GM23338 (cell line): ENCODE measurements at regions not wholly inside any gene's neighbourhood (a gene's known extent, or its start where the extent isn't known, plus 50 kb on each side); places are given as distances from the start of the nearest gene placed in this dataset.

Experiments
- ATAC-seq: fragments of 200-7000 bp; cut with Tn5 transposase; 3 replicates; pipeline ENCODE4 v1.9.1; 2020
- DNase-seq: peaks from one replicate; pipeline ENCODE4 v3.0.0-alpha.2; 2015; ENCODE audit warnings: low spot score
- H2AFZ ChIP-seq: fragments of 200-600 bp; sonication (generic); 2 replicates; pipeline ENCODE4 v1.8.0; 2016; ENCODE audit warnings: antibody characterized with exemption, mild to moderate bottlenecking, moderate library complexity
- H3F3A ChIP-seq: fragments of 200-600 bp; sonication (generic); replicated peaks from 2 replicates; pipeline ENCODE4 v1.8.0; 2017; ENCODE audit warnings: antibody characterized with exemption, mixed run types, low read depth
- H3K27ac ChIP-seq: fragments of 200-600 bp; sonication (generic); 2 replicates; pipeline ENCODE4 v1.6.1; 2016; ENCODE audit warnings: low read depth
- H3K27me3 ChIP-seq: fragments of 200-600 bp; sonication (generic); 2 replicates; pipeline ENCODE4 v1.8.0; 2016; ENCODE audit warnings: mild to moderate bottlenecking, mixed run types, moderate library complexity; ENCODE audit not compliant: insufficient read depth
- H3K36me3 ChIP-seq: fragments of 200-600 bp; sonication (generic); 2 replicates; pipeline ENCODE4 v1.8.0; 2016; ENCODE audit warnings: mild to moderate bottlenecking; ENCODE audit not compliant: insufficient read depth
- H3K4me1 ChIP-seq: fragments of 200-600 bp; sonication (generic); 2 replicates; pipeline ENCODE4 v1.8.0; 2016; ENCODE audit warnings: mild to moderate bottlenecking, moderate library complexity; ENCODE audit not compliant: insufficient read depth
- H3K4me2 ChIP-seq: fragments of 200-600 bp; sonication (generic); 2 replicates; pipeline ENCODE4 v1.7.1; 2017; ENCODE audit warnings: mixed run types
- H3K4me3 ChIP-seq: fragments of 200-600 bp; sonication (generic); 2 replicates; pipeline ENCODE4 v1.6.1; 2016; ENCODE audit warnings: mixed run types
- H3K79me2 ChIP-seq: fragments of 200-600 bp; sonication (generic); replicated peaks from 2 replicates; pipeline ENCODE4 v1.8.0; 2017; ENCODE audit warnings: mild to moderate bottlenecking; ENCODE audit not compliant: insufficient read depth
- H3K9me2 ChIP-seq: fragments of 200-600 bp; sonication (generic); 2 replicates; pipeline ENCODE4 v1.8.0; 2017; ENCODE audit not compliant: insufficient read depth
- H4K20me1 ChIP-seq: fragments of 200-600 bp; sonication (generic); replicated peaks from 2 replicates; pipeline ENCODE4 v1.8.0; 2017; ENCODE audit warnings: mild to moderate bottlenecking; ENCODE audit not compliant: insufficient read depth
- H3K27ac Mint-ChIP-seq: 2 replicates; pipeline ENCODE4 v1.8.0; 2020; ENCODE audit warnings: inconsistent platforms, mild to moderate bottlenecking, moderate library complexity, mixed read lengths
- H3K27me3 Mint-ChIP-seq: 3 replicates; pipeline ENCODE4 v1.8.0; 2022; ENCODE audit warnings: low read depth, mild to moderate bottlenecking, moderate library complexity, mixed read lengths, inconsistent platforms; ENCODE audit not compliant: insufficient read depth, poor library complexity
- H3K36me3 Mint-ChIP-seq: 3 replicates; pipeline ENCODE4 v1.8.0; 2021; ENCODE audit warnings: low read depth, mild to moderate bottlenecking, inconsistent platforms, moderate library complexity, mixed read lengths
- H3K4me1 Mint-ChIP-seq: 3 replicates; pipeline ENCODE4 v1.8.0; 2020; ENCODE audit warnings: mild to moderate bottlenecking, inconsistent platforms, mixed read lengths
- H3K4me3 Mint-ChIP-seq: 3 replicates; pipeline ENCODE4 v1.8.0; 2021; ENCODE audit warnings: moderate library complexity, mild to moderate bottlenecking, inconsistent platforms, mixed read lengths
- H3K9me3 Mint-ChIP-seq: 3 replicates; pipeline ENCODE4 v1.8.0; 2020; ENCODE audit warnings: moderate library complexity, mild to moderate bottlenecking, inconsistent platforms, mixed read lengths
- CREB1 ChIP-seq: fragments of 250-450 bp; sonication (Bioruptor Pico); IDR thresholded peaks from 2 replicates; pipeline ENCODE4 v1.5.0; 2020; ENCODE audit warnings: low read depth, mild to moderate bottlenecking, moderate library complexity
- EZH2 ChIP-seq: fragments of 200-600 bp; sonication (generic); IDR thresholded peaks from one replicate; pipeline ENCODE4 v1.8.0; 2017; ENCODE audit warnings: antibody characterized with exemption, mild to moderate bottlenecking, low read depth; ENCODE audit not compliant: unreplicated experiment
- JUNB ChIP-seq: IDR thresholded peaks from one replicate; pipeline ENCODE4 v1.6.1; 2016; ENCODE audit warnings: antibody characterized with exemption; ENCODE audit not compliant: unreplicated experiment
- NANOG ChIP-seq: IDR thresholded peaks from 2 replicates; pipeline ENCODE4 v1.6.1; 2016; ENCODE audit warnings: antibody characterized with exemption, borderline replicate concordance
- STAT1 ChIP-seq: IDR thresholded peaks from one replicate; pipeline ENCODE4 v1.6.1; 2016; ENCODE audit warnings: antibody characterized with exemption; ENCODE audit not compliant: unreplicated experiment
- ZNF331 ChIP-seq: fragments of 250-450 bp; sonication (Bioruptor Pico); IDR thresholded peaks from 2 replicates; pipeline ENCODE4 v1.5.0; 2020; ENCODE audit warnings: low read depth, mild to moderate bottlenecking, moderate library complexity
- TF ChIP-seq, protein P1 (sequence below): IDR thresholded peaks from one replicate; pipeline ENCODE4 v1.6.1; 2018; ENCODE audit warnings: antibody characterized with exemption; ENCODE audit not compliant: unreplicated experiment
- TF ChIP-seq, protein P2 (sequence below): fragments of 250-450 bp; sonication (Bioruptor Pico); IDR thresholded peaks from 2 replicates; pipeline ENCODE4 v1.5.0; 2020; ENCODE audit warnings: mild to moderate bottlenecking, moderate library complexity
- TF ChIP-seq, protein P3 (sequence below), 2 experiments: fragments of 200-600 bp in 1 of 2; sonication (generic) in 1 of 2; conservative IDR thresholded peaks; 2 replicates each; pipeline versions ENCODE4 v1.5.1 to v1.6.1; 2016 to 2017; ENCODE audit warnings: antibody characterized with exemption in 2 of 2, low read depth in 2 of 2, mild to moderate bottlenecking in 2 of 2, moderate library complexity in 1 of 2
- TF ChIP-seq, protein P4 (sequence below): IDR thresholded peaks from 2 replicates; pipeline ENCODE4 v1.6.1; 2016; ENCODE audit warnings: antibody characterized with exemption

DNA sequence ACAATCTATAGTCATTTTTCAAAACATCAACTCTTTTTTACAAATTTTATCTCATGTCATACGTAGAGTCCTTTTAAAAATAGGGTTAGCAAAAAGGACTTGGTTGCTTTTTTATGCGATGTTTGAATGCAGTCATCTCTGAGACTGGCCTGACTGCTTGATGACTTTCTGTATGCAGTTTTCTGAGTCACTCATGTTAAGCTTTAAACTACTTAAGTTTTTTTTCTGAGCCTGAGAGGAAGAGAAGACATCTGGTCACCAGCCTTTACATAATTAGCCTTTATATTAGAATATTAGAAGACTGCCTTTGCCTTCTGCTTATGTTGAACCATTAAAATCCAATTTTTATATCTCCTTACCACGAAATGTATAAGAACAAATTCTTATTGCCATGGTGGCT, 834.4 kb upstream of the MBL2 start:
- no peak for DNase-seq
- Histone ChIP-seq H3K27ac (no peak overlapping the region), H3K9me2 (no peaks in the 10 kb centered on the region), H3K27me3 (no peaks in the 10 kb centered on the region), H2AFZ (no peak overlapping the region), H3F3A (no peaks in the 10 kb centered on the region), H3K4me3 (no peak overlapping the region), H3K4me2 (no peak overlapping the region), H4K20me1 (no peaks in the 10 kb centered on the region), H3K36me3 (no peaks in the 10 kb centered on the region), H3K4me1 (no peaks in the 10 kb centered on the region), H3K79me2 (no peaks in the 10 kb centered on the region)
- Mint-ChIP-seq H3K9me3 (peaks cover 3% of the 10 kb centered on the region; the same call in 2 of the 3 replicates), H3K27me3 (no peaks in the 10 kb centered on the region), H3K36me3 (peaks cover 27% of the 10 kb centered on the region), H3K4me1 (peaks cover 11% of the 10 kb centered on the region), H3K4me3 (no peak overlapping the region), H3K27ac (peak overlapping the region; percentile 72)
- no peak for ATAC-seq
- TF ChIP-seq, protein P1, sequence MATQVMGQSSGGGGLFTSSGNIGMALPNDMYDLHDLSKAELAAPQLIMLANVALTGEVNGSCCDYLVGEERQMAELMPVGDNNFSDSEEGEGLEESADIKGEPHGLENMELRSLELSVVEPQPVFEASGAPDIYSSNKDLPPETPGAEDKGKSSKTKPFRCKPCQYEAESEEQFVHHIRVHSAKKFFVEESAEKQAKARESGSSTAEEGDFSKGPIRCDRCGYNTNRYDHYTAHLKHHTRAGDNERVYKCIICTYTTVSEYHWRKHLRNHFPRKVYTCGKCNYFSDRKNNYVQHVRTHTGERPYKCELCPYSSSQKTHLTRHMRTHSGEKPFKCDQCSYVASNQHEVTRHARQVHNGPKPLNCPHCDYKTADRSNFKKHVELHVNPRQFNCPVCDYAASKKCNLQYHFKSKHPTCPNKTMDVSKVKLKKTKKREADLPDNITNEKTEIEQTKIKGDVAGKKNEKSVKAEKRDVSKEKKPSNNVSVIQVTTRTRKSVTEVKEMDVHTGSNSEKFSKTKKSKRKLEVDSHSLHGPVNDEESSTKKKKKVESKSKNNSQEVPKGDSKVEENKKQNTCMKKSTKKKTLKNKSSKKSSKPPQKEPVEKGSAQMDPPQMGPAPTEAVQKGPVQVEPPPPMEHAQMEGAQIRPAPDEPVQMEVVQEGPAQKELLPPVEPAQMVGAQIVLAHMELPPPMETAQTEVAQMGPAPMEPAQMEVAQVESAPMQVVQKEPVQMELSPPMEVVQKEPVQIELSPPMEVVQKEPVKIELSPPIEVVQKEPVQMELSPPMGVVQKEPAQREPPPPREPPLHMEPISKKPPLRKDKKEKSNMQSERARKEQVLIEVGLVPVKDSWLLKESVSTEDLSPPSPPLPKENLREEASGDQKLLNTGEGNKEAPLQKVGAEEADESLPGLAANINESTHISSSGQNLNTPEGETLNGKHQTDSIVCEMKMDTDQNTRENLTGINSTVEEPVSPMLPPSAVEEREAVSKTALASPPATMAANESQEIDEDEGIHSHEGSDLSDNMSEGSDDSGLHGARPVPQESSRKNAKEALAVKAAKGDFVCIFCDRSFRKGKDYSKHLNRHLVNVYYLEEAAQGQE: no peak
- TF ChIP-seq, protein P2, sequence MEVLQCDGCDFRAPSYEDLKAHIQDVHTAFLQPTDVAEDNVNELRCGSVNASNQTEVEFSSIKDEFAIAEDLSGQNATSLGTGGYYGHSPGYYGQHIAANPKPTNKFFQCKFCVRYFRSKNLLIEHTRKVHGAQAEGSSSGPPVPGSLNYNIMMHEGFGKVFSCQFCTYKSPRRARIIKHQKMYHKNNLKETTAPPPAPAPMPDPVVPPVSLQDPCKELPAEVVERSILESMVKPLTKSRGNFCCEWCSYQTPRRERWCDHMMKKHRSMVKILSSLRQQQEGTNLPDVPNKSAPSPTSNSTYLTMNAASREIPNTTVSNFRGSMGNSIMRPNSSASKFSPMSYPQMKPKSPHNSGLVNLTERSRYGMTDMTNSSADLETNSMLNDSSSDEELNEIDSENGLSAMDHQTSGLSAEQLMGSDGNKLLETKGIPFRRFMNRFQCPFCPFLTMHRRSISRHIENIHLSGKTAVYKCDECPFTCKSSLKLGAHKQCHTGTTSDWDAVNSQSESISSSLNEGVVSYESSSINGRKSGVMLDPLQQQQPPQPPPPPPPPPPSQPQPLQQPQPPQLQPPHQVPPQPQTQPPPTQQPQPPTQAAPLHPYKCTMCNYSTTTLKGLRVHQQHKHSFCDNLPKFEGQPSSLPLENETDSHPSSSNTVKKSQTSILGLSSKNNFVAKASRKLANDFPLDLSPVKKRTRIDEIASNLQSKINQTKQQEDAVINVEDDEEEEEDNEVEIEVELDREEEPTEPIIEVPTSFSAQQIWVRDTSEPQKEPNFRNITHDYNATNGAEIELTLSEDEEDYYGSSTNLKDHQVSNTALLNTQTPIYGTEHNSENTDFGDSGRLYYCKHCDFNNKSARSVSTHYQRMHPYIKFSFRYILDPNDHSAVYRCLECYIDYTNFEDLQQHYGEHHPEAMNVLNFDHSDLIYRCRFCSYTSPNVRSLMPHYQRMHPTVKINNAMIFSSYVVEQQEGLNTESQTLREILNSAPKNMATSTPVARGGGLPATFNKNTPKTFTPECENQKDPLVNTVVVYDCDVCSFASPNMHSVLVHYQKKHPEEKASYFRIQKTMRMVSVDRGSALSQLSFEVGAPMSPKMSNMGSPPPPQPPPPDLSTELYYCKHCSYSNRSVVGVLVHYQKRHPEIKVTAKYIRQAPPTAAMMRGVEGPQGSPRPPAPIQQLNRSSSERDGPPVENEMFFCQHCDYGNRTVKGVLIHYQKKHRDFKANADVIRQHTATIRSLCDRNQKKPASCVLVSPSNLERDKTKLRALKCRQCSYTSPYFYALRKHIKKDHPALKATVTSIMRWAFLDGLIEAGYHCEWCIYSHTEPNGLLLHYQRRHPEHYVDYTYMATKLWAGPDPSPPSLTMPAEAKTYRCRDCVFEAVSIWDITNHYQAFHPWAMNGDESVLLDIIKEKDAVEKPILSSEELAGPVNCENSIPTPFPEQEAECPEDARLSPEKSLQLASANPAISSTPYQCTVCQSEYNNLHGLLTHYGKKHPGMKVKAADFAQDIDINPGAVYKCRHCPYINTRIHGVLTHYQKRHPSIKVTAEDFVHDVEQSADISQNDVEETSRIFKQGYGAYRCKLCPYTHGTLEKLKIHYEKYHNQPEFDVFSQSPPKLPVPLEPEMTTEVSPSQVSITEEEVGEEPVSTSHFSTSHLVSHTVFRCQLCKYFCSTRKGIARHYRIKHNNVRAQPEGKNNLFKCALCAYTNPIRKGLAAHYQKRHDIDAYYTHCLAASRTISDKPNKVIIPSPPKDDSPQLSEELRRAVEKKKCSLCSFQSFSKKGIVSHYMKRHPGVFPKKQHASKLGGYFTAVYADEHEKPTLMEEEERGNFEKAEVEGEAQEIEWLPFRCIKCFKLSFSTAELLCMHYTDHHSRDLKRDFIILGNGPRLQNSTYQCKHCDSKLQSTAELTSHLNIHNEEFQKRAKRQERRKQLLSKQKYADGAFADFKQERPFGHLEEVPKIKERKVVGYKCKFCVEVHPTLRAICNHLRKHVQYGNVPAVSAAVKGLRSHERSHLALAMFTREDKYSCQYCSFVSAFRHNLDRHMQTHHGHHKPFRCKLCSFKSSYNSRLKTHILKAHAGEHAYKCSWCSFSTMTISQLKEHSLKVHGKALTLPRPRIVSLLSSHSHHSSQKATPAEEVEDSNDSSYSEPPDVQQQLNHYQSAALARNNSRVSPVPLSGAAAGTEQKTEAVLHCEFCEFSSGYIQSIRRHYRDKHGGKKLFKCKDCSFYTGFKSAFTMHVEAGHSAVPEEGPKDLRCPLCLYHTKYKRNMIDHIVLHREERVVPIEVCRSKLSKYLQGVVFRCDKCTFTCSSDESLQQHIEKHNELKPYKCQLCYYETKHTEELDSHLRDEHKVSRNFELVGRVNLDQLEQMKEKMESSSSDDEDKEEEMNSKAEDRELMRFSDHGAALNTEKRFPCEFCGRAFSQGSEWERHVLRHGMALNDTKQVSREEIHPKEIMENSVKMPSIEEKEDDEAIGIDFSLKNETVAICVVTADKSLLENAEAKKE (CRISPR knock-in tag): no peak
- TF ChIP-seq EZH2 (no peak), JUNB (no peak), CREB1 (CRISPR knock-in tag) (no peak), NANOG (no peak), ZNF331 (CRISPR knock-in tag) (no peak), STAT1 (no peak)
- TF ChIP-seq, protein P3, sequence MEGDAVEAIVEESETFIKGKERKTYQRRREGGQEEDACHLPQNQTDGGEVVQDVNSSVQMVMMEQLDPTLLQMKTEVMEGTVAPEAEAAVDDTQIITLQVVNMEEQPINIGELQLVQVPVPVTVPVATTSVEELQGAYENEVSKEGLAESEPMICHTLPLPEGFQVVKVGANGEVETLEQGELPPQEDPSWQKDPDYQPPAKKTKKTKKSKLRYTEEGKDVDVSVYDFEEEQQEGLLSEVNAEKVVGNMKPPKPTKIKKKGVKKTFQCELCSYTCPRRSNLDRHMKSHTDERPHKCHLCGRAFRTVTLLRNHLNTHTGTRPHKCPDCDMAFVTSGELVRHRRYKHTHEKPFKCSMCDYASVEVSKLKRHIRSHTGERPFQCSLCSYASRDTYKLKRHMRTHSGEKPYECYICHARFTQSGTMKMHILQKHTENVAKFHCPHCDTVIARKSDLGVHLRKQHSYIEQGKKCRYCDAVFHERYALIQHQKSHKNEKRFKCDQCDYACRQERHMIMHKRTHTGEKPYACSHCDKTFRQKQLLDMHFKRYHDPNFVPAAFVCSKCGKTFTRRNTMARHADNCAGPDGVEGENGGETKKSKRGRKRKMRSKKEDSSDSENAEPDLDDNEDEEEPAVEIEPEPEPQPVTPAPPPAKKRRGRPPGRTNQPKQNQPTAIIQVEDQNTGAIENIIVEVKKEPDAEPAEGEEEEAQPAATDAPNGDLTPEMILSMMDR (conservative IDR thresholded peaks at IDR 0.05; ENCODE audit: low read depth in 2 of 2): no peak
- TF ChIP-seq, protein P4, sequence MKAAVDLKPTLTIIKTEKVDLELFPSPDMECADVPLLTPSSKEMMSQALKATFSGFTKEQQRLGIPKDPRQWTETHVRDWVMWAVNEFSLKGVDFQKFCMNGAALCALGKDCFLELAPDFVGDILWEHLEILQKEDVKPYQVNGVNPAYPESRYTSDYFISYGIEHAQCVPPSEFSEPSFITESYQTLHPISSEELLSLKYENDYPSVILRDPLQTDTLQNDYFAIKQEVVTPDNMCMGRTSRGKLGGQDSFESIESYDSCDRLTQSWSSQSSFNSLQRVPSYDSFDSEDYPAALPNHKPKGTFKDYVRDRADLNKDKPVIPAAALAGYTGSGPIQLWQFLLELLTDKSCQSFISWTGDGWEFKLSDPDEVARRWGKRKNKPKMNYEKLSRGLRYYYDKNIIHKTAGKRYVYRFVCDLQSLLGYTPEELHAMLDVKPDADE: no peak
